ENCODE measurements at regions not wholly inside any gene's neighbourhood (a gene's known extent, or its start where the extent isn't known, plus 50 kb on each side); places are given as distances from the start of the nearest gene placed in this dataset.

DNA sequence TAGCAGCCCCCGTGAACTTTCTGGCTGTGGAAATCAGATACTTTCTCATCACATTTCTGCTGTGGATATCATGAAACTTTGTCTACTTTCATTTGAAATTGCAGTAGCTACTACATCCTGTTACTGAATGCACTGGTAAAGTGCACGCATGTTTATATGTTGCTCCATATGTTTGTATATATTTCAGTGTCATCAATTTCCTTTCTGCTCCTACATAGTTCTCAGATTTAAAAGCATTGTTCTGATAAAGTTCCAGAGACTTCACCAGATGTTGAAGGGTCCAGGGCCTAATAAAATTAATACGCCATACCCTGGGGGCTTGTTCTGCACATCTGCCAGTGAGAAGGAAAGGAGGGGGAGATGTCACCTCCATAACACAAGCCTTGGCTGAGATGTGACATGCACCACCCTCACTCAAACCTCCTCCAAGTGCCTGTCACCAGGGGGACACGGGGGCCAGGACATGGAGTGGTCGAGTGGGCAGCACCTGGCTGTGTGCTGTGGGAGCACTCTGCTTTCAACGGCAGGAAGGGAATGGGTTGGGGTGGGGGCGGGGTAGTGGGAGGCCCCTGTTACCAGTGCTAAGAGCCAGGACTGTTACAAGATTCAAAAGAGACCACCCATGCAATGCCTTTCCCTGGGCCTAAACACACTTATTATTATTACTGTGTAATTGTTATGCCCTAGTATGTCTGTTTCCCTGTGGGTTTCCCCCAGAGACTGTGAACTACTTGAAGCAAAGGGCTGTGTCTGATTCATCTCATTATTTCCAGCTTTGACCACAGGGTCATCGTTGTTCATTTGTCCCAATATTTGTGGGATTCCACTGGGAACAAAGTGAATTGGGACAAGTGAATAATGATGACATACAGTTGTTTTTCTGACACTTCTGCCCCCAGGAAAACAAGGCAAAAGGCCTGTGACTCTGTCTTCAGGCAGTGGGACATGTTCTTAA, 193.4 kb downstream of the FOXL1 start:
- peak; percentile 88 for DNase-seq (ENCODE audit: low read depth)

DNA sequence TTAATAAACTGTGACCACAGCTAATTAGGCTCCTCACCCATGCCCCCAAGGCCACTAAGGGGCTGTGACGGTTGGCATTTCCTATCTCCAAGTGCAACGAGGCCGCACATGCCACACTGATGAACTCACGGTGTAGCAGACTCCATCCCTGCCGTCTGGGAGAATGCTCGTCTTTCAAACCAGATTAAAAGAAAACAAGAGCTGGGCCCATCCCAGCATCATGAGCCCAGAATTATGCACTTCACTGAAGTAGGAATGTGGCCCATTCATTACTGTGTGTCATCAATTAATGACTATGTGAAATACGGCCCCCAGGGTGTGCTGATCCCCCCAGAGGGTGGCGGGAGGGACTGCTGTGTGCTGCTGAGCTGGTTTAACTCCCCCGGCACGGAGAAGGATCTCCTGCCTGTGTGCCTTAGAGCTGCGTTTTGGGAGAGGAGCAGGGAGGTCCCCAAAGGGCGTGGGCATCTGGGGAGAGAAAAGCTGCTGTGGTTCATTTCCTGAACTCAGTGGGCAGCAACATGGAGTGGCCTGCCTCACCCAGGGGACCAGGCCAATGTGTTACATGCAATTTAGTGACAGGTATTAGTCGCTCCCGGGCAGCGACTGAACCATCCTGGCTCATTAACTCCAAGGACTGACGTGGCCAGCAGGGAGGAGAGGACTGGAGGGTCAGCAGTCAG, 194.5 kb downstream of the FOXL1 start:
- DNase-seq (ENCODE audit: low read depth) = peak; percentile 97

DNA sequence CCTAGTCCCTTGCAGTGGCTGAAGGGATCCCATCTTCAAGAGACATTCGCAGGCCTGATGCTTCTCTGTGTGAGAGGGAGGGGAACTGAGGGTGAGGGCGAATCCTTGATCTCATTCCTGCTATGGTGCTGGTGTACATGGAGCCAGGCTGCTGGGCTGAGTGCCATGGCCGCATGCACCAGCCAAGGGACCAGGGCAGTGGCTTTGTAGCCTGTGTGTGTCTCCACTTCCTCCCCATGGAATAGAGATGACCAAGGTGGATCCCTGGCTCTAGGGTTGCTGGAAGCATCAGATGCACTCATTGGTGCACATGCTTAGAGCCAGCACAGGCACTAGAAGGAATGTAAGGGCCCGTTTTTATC, 195.0 kb downstream of the FOXL1 start:
- no peak for DNase-seq (ENCODE audit: low read depth)

DNA sequence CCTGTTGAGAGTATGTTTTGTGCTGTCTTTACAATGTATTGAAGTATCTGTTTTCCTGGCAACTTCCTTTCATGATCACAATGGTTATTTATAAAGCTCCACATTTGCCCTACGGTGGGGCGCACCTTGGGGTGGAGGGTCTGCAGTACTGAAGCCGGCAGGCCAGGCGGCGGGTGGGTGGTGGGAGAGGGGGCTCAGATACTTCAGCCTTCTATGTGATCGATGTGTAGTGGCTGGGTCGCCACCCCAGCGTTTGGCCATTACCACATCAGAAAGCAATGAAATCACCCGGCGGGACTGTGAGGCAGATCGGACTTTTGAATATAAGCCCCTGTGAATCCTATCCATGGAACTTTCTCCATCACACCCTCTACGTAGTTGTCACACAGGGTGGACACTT, 196.6 kb downstream of the FOXL1 start:
- no peak for DNase-seq (ENCODE audit: low read depth)

DNA sequence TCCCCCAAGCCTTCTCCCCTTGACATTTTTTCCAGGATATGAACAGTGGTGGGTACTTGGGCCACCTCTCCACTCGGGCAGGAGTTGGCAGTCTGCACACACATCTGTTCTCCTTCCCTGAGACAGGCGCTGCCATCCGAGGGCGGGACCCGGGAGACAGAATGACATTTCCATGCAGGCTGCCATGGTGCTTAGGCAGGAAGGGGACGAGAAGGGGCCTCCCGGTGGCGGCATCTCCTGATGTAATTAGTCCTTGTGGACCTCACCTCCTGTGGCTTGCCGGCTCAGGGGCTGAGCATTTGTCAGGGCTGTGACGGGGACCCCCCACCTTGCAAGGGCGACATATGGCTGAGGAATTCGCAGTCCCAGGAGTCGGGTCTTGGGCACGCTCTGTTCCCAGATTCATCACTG, 197.2 kb downstream of the FOXL1 start:
- no peak for DNase-seq (ENCODE audit: low read depth)

DNA sequence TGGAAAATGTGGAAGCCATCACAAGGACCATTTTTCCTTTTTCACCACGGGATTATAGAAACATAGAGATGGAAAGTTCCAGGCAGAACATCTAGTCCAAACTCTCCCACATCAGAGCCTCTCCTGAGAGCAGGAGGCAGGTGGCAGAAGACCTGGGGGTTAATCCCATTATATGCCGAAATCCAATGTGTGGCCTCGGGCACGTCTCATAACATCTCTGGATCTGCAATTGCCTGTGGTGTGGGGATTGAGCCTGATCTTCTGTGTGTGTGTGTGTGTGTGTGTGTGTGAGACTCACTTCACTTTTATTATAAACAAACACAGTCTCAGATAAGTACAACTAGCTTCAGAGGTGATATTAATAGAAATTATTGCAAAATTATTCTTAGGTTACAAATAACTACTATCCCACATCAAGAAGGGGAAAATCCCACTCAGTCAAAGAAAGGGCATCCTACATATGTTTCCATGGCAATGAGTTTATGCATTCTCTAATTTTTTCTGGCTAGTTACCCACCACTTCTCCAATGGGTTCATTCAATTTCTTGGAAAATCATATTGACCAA, 199.1 kb downstream of the FOXL1 start:
- DNase-seq (ENCODE audit: low read depth) = no peak

DNA sequence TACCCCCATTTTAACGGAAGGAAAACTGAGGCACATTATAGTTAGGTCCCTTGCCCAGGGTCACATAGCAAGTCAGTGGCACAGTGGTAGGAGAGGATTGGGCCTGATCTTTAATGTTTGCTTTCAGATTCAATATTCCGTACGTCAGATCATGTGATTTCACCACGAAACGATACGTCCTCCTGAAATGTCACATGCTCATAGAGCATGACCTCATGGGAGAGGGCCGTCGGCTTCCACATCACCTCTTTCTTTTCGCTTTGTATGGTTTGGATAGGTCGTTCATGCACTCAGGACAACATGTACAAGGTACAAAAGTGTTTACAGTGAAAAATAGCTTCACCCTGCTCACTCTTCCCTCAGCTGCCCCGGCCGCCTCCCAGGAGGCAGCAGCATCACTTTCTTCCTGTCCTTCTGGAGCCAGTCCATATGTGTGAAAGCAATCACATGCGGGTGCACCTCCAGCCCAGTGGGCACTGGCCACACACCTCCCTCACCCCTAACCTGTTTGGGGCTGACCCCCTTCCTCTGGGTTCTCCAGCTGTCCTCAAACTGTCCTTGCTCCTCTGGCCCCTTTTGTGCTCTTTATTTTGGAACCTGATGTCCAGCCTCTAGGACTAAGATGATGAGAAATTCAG, 199.9 kb downstream of the FOXL1 start:
- DNase-seq (ENCODE audit: low read depth) = no peak

DNA sequence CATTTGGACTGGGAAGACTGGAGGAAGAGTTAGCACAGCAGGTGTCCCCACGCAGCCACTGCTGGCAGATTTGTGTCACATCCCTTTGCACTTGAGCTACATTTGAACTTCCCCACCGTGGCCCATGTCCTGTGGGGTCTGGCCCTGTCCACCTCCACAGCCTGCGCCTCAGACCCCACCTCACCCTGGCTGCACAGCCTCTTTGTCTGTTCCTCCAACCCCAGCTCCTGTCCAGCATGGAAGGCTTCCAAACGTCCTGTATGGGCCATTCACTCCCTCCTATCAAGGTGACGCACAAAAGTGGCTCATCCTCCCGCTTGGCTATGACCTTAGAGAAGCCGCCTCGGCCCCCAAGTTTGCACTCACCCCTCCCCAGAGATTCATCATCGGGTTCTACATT, 200.6 kb downstream of the FOXL1 start:
- DNase-seq (ENCODE audit: low read depth) = no peak

DNA sequence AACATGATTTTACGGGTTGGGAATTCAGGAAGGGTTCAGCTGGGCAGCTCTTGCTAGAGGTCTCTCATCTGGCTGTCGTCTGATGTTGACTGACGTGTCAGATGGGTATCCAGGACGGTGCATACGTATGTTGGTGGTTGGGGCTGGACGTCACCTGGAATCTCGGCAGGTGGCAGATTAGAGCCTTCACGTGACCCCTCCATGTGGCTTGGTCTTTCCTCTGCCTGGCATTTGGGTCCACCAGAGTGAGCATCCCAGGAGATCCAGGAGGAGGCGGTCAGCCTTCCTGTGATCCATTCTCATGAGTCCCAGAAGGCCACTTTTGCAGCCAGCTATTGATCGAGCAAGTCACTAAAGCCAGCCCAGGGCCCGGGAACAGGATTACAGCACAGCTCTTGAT, 202.7 kb downstream of the FOXL1 start:
- DNase-seq (ENCODE audit: low read depth) = no peak

DNA sequence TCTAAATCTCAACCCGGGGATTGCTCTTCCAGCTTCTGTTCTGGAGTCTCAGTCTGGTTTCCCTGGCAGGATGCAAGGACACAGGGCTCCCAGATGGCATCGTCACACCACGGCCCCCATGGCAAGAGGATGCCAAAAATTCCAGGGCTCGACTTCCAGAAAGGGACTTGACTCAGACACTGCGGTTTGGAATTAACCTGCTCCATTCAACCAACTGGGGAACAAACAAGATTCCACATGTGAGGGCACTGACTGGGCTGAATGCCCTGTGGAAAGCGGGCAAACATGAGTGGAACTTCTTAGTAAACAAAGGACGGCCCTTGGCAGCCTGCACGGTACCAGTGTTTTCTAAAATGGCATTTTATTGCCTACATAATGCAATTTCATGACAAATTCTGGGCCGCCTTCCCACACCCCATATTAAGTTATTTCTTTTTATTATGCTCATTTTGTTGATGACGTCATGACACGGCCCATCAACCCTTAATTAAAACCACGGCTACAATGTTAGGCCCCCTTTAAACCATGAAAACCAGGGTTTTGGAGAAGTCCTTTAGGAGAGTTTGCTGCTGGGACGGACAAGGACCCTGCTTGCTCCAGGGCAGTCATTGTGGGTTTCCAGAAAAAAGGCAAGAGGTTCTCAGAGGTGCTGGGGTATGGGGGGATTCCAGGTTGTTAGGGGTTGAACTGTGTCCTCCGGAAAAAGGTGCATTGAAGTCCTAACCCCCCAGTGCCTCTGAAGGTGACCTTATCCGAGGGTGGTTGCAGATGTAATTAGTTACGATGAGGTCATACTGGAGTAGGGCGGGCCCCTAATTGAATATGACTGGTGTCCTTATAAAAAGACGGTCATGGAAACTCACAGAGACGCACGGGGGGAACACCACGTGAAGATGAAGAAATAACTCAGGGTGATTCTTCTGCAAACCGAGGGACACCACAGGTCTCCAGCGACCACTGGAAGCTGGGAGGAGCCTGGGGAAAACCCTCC, 205.6 kb downstream of the FOXL1 start:
- DNase-seq (ENCODE audit: low read depth) = peak; percentile 97

DNA sequence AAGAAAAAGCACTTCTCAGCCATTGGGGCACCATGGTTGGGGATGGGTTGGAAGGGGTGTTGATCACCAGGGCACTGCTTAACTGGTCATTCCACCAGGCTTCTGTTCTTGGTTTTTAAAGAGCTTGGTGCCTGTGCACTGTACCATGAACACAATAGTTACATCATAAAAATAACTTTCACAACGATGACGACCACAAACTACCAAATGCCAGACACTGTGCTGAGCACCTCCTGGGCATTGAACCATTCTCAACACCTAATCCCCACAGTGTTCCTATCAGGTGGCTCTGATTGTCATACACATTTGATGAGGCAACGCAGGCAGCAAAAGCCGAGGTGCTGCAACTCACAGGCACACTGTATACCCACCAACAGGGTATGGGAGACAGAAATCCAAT, 208.0 kb downstream of the FOXL1 start:
- no peak for DNase-seq (ENCODE audit: low read depth)

DNA sequence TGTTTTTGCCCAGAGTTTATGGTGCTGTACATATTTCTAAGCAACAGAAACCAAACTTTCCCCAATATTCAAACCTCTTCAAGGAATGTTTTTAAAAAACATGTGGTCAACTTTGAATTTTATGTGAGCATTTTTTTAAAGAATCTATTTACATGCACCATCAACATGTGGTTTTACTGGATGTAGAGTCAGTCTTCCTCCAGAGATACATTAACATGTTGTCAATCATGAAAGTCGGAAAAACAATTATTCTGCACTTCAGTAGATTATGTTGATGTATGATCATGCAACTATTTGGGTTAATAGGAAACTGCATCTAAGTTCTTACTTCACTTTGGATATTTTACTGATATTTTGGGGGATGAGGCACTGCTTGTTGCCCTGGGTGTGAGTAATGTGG, 208.6 kb downstream of the FOXL1 start:
- DNase-seq (ENCODE audit: low read depth) = no peak

DNA sequence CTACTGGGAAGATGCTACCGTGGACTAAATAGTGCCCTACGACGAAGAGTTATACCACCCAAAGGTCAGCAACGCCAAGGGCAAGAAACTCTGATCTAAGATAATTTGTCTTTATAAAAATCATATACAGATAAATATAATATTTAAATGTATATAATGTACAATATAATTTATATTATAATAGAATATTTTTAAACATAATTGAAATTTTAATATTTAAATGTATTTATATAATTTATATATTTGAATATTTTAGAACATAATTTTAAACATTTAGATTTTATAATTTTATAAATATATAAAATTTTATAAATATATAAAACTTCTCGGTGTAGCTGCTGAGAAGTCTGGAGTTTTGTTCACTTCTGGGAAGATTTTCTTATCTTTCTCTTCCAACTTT, 209.2 kb downstream of the FOXL1 start:
- DNase-seq (ENCODE audit: low read depth) = no peak

DNA sequence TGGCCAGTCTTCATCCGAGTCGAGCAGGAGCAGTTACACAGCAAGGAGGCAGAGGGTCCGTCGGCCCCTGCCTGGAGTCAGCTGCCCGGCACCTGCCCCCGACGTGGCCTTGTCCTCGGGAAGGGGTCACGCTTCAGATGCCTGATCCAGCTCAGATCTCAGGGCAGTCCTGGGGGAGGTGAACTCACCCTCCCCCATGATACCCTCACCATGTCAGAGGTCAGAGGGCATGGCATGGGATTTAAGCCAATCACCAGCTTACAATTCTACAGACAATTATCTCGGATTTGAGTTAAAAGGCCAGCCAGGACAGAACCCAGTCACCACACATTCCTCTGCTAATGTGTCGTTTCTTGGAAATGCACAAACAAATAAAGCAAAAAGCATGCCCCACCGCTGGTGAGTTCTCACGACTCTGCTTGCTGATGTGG, 211.3 kb downstream of the FOXL1 start:
- peak; percentile 51 for DNase-seq (ENCODE audit: low read depth)

DNA sequence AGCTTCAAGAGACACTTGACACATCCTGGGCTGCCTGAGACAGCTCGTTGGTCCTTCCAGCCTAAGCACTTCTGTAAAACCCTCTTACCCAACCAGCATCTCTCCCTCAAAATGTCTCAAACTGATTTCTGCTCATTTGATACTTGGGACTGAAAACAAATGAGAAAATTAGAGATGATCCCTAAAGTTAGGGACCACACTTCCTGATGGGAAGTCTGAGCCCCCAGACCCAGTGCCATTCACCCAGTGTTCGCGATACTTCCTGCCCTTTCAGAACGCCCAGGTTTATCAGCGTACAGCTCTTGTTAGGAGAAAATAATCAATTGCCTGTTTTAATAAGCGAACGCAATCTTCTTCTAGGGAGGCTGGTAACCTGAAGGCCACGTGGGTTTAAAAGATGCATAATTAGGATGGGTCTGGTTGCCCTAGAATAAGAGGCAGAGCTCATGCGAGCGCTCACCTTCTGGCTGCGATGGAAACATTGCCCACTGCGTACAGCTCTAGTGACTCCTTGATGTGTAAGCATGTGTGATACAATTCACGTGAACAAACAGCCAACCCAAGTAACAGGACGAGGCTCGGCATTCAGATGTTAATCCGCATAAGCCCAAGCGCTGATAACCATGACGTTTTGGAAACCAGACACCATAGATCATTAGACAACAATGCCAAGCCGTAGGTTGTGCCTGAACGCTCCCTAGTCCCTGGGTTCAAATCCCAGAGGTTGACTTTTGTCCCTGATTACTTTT, 213.1 kb downstream of the FOXL1 start:
- no peak for DNase-seq (ENCODE audit: low read depth)

DNA sequence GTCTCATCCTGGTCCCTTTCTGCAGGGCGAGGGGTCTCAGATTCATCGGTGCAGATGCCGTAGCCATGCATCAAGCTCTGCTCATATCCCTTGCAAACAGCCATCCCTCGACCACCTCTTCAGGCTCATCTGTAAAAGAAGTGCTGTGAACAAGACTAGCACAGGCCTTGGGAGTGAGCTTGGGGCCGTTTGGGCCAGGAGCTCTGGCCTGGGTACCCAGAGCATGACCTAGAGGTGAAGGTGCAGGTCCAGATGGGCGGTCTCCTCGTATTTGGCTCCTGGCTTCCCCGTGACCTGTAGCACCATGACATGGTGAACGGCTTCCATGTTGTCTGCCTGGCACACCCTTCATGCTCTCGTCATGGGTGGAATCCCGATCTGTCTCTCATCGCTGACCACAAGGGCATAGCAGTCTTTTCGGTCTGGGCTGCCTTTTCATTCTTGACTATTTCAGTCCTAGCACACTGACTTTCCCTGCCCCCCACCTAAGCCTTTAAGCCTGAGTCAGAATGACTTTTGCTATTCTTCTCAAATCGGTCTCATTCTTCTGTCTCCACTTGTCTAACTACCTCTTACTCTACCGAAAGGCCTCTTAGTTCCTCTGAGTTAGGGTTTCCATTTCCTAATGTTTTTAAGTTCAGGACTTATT, 216.0 kb downstream of the FOXL1 start:
- no peak for DNase-seq (ENCODE audit: low read depth)

DNA sequence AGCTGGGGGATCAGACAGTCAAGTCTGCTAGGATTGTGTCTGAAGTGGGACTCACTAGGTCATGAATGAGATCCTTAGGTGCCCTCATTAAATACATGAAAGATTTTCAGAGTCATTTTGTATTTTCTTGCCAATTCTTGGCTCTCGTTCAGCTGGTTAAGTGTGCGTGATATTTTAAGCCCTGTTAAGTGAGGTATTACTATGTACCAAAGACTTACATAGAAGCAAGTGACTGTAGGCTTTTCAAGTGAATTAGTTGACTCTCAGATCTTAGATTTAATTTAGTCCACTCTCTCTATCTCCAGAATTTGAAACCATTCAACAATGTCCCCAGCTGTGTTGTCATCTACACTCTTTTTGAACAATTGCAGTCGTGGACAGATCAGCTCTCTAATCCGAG, 219.4 kb downstream of the FOXL1 start:
- DNase-seq (ENCODE audit: low read depth) = no peak

DNA sequence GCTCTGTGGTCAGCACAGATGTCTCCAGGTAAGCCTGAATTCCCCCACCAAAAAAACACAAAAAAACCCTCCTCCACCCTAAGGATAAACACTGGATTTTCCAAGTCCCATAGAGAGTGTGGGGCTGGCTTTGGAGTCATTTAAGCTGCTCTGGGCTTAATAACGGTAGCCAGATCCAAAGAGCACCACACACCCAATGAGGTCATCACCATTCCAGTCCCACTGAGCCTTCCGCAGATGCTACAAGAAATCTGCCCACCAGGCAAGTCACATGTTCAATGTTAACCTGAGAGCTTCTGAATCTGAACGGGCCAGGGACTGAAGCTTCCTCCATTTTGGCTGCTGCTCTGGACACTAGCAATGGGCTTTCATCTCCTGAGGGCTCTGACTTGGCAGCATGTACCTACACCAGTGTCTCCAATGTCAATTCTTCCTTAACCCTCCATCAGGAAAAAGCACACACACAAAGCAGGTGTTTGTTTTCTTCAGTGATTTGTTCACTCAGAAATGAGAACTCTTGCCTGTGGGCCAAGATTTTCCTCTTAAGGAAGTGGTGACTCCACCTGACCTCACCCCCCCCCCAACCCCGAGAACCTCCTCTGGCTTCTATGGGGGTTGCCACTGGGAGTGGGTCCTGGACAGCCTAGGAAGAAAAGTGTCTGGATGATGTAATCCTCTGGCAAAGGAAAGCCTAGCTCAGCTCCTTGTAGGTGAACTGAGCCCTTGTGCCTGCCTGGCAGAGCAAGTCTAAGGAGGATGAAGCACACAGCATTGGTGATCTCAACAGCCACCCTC, 220.1 kb downstream of the FOXL1 start:
- DNase-seq (ENCODE audit: low read depth) = peak; percentile 53

DNA sequence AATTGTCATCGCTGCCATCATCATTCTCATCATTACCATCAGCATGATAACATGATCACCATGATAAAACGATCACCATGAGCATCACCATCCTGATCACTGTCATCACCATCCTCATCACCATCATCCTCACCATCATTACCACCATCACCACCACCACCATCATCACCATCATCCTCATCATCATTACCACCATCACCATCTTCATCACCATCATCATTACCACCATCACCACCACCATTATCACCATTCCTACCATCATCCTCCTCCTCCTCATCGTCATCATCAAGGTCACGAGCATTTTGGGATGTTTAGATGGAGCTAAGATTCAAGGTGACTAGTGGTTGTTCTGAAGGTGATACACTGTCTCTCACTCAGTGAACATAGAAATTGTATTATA, 221.0 kb downstream of the FOXL1 start:
- no peak for DNase-seq (ENCODE audit: low read depth)

Measured in M059J (cell line).